B cell (primary cell): ENCODE measurements at regions not wholly inside any gene's neighbourhood (a gene's known extent, or its start where the extent isn't known, plus 50 kb on each side); places are given as distances from the start of the nearest gene placed in this dataset.
"Not testable (repeated sequence)": the region's sequence is repeated elsewhere in the genome, so short reads cannot be mapped to it uniquely, and the experiment has no call there.

ENCODE experiments used
- ATAC-seq: fragments of 200-7000 bp; cut with Tn5 transposase; one replicate; pipeline ENCODE4 v1.10.0; 2021; ENCODE audit warnings: low read depth, mild to moderate bottlenecking, moderate number of reproducible peaks, moderate library complexity
- CTCF ChIA-PET: fragments of 350-600 bp; sonication (Branson Sonifier 250); formaldehyde crosslinking; loops from one replicate; lab custom pipeline; 2021; ENCODE audit warnings: antibody characterized with exemption, inconsistent platforms; lab: Charles Lee
- POLR2A ChIA-PET: fragments of 350-600 bp; sonication (Branson Sonifier 250); formaldehyde crosslinking; loops from one replicate; lab custom pipeline; 2021; ENCODE audit warnings: antibody characterized with exemption; lab: Charles Lee
- DNase-seq: peaks from one replicate; pipeline ENCODE4 v3.0.0; 2013
- H2AFZ ChIP-seq: 2 replicates; pipeline ENCODE4 v1.6.1; 2012; ENCODE audit warnings: mild to moderate bottlenecking, low read depth, low read length; ENCODE audit not compliant: insufficient read depth, poor library complexity, severe bottlenecking
- H3K27ac ChIP-seq, 2 donors: 1 replicate in 1 of 2; 2 replicates in 1 of 2; pipeline ENCODE4 v1.5.1; 2012 to 2013; ENCODE audit warnings: low read length in 2 of 2, mild to moderate bottlenecking in 2 of 2, moderate library complexity in 1 of 2
- H3K27me3 ChIP-seq, 4 experiments: fragments of 200-600 bp in 1 of 4; sonication (generic) in 1 of 4; replicated peaks in 1 of 4; 1 replicate in 2 of 4; 2 replicates in 2 of 4; pipeline versions ENCODE4 v1.6.1 to v1.7.0; 2013 to 2016; ENCODE audit warnings: low read length in 3 of 4, mild to moderate bottlenecking in 2 of 4, mixed read lengths in 1 of 4, moderate library complexity in 1 of 4; ENCODE audit not compliant: insufficient read depth in 4 of 4, control insufficient read depth in 3 of 4; ENCODE audit errors: control extremely low read depth in 1 of 4
- H3K36me3 ChIP-seq, 2 experiments: replicated peaks in 1 of 2; 1 replicate in 1 of 2; 2 replicates in 1 of 2; pipeline versions ENCODE4 v1.6.1 to v1.7.1; 2013; ENCODE audit warnings: low read length in 1 of 2; ENCODE audit not compliant: insufficient read depth in 2 of 2, control insufficient read depth in 1 of 2; ENCODE audit errors: control extremely low read depth in 1 of 2, extremely low read depth in 1 of 2
- H3K4me1 ChIP-seq, 2 donors: fragments of 200-600 bp in 1 of 2; sonication (generic) in 1 of 2; 1 replicate in 1 of 2; 2 replicates in 1 of 2; pipeline versions ENCODE4 v1.5.1 to v1.6.1; 2013 to 2017; ENCODE audit warnings: low read length in 2 of 2; ENCODE audit not compliant: control insufficient read depth in 2 of 2, insufficient read depth in 2 of 2
- H3K4me2 ChIP-seq: replicated peaks from 2 replicates; pipeline ENCODE3; 2012; ENCODE audit warnings: mild to moderate bottlenecking, low read depth, low read length; ENCODE audit not compliant: poor library complexity, severe bottlenecking
- H3K4me3 ChIP-seq, 5 experiments: fragments of 200-600 bp in 1 of 5; sonication (generic) in 1 of 5; 1 replicate in 3 of 5; 2 replicates in 2 of 5; pipeline versions ENCODE4 v1.5.1 to v1.7.0; 2011 to 2016; ENCODE audit warnings: low read length in 4 of 5, mild to moderate bottlenecking in 4 of 5, low read depth in 2 of 5, control low read depth in 1 of 5, moderate library complexity in 1 of 5; ENCODE audit not compliant: insufficient read depth in 1 of 5; ENCODE audit errors: control extremely low read depth in 1 of 5, extremely low read depth in 1 of 5
- H3K79me2 ChIP-seq: fragments of 200-600 bp; sonication (generic); one replicate; pipeline ENCODE4 v1.6.0; 2016; ENCODE audit warnings: low read length; ENCODE audit not compliant: control insufficient read depth, insufficient read depth
- H3K9ac ChIP-seq: fragments of 200-600 bp; sonication (generic); 2 replicates; pipeline ENCODE4 v1.6.1; 2017; ENCODE audit warnings: mild to moderate bottlenecking, low read length, moderate library complexity
- H3K9me3 ChIP-seq, 3 donors: one replicate each; pipeline versions ENCODE4 v1.6.1 to v1.7.1; 2013; ENCODE audit warnings: low read length in 2 of 3; ENCODE audit not compliant: control insufficient read depth in 2 of 3, insufficient read depth in 1 of 3; ENCODE audit errors: control extremely low read depth in 1 of 3
- H4K20me1 ChIP-seq: 2 replicates; pipeline ENCODE4 v1.6.0; 2012; ENCODE audit warnings: mild to moderate bottlenecking, low read length; ENCODE audit not compliant: insufficient read depth, control insufficient read depth, poor library complexity, severe bottlenecking
- H3K27ac Mint-ChIP-seq: one replicate; pipeline ENCODE4 v1.8.0; 2021; ENCODE audit warnings: mixed read lengths
- H3K27me3 Mint-ChIP-seq: one replicate; pipeline ENCODE4 v1.8.0; 2021; ENCODE audit warnings: mixed read lengths
- H3K4me1 Mint-ChIP-seq: one replicate; pipeline ENCODE4 v1.8.0; 2021; ENCODE audit warnings: mixed read lengths
- H3K4me3 Mint-ChIP-seq: one replicate; pipeline ENCODE4 v1.8.0; 2021; ENCODE audit warnings: mixed read lengths
- H3K9me3 Mint-ChIP-seq: one replicate; pipeline ENCODE4 v1.8.0; 2022; ENCODE audit warnings: mixed read lengths; ENCODE audit not compliant: insufficient read depth
- EZH2 ChIP-seq: IDR thresholded peaks from 2 replicates; pipeline ENCODE4 v1.6.1; 2012; ENCODE audit warnings: borderline replicate concordance, low read depth, mild to moderate bottlenecking, moderate library complexity, low read length; ENCODE audit not compliant: insufficient read depth, poor library complexity, severe bottlenecking
- WGBS: methylation state at CpG from one replicate; pipeline ENCODE4 v1.1.5; 2013; ENCODE audit warnings: missing lambda C conversion rate; ENCODE audit not compliant: insufficient coverage; 5-methylcytosine and 5-hydroxymethylcytosine counted together
- intact Hi-C: fragments of 100-400 bp; cut with micrococcal nuclease; formaldehyde crosslinking; loops from one replicate; pipeline ENCODE4 v1.10.0; 2022
- TF ChIP-seq, protein P1 (sequence below): fragments of 200-600 bp; IDR thresholded peaks from one replicate; pipeline ENCODE4 v1.8.0; 2022; ENCODE audit warnings: antibody characterized with exemption, mild to moderate bottlenecking

DNA sequence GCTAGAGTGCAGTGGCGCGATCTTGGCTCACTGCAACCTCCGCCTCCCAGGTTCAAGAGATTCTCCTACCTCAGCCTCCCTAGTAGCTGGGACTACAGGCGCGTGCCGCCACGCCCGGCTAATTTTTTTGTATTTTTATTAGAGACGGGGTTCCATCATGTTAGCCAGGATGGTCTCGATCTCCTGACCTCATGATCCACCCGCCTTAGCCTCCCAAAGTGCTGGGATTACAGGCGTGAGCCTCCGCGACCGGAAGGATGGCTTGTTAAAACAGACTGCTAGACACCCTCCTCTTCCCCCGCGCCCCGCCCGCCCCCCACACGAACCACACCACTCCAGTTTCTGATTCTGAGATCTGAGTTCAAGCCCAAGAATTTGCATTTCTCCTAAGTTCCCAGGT lies 71.2 kb upstream of the ZNF184 start:
- Mint-ChIP-seq H3K4me1 (peaks cover 12% of the 10 kb centered on the region), H3K27me3 (peaks cover 83% of the 10 kb centered on the region)
- CTCF ChIA-PET, result interaction anchor here (2.7 kb wide), 1 partner anchor 232 kb away, joined by 6 read pairs; the partner anchor contains the start of gene POM121L2
- H3K79me2 ChIP-seq, H4K20me1 ChIP-seq, H3K9ac ChIP-seq, H3K27ac ChIP-seq, H3K9me3 Mint-ChIP-seq, H3K4me3 Mint-ChIP-seq, H3K4me2 ChIP-seq, ATAC-seq, H3K27ac Mint-ChIP-seq, H2AFZ ChIP-seq, H3K36me3 ChIP-seq, H3K4me3 ChIP-seq, intact Hi-C loops, POLR2A ChIA-PET, DNase-seq: not testable (repeated sequence)
- WGBS, result 23% methylated on average over 7 of the region's 20 CpGs
- Histone ChIP-seq H3K27me3 (peaks cover 0 to 82% (median 68%) of the 10 kb centered on the region in 4 experiments), H3K9me3 (peaks cover 5 to 49% (median 14%) of the 10 kb centered on the region in 3 donors), H3K4me1 (peaks cover 11 to 13% of the 10 kb centered on the region in 2 donors)

DNA sequence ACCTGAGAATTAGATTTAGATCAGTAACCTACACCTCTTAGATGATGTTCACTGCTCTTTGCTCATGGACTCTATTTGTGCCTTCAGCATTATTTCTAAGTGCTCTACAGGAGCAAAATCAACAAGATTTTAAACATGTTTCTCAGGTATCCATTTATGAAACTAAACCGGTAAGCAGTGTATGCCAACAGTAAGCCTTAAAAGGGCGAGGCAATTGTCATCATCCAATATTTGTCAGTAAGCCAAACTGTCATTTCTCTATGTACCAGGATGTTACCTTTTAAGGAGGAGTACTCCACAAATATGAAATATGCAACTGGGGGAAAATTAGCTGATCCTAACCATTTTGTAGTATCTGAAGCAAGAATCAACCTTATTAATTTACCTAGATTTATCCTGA lies 69.6 kb upstream of the ZNF184 start:
- no peak overlapping the region for H3K4me3 Mint-ChIP-seq
- peaks cover 0 to 79% (median 63%) of the 10 kb centered on the region in 4 experiments for H3K27me3 ChIP-seq
- H3K4me1 Mint-ChIP-seq, result peaks cover 12% of the 10 kb centered on the region
- peaks cover 8% of the 10 kb centered on the region for H3K9me3 Mint-ChIP-seq
- TF ChIP-seq, protein P1, sequence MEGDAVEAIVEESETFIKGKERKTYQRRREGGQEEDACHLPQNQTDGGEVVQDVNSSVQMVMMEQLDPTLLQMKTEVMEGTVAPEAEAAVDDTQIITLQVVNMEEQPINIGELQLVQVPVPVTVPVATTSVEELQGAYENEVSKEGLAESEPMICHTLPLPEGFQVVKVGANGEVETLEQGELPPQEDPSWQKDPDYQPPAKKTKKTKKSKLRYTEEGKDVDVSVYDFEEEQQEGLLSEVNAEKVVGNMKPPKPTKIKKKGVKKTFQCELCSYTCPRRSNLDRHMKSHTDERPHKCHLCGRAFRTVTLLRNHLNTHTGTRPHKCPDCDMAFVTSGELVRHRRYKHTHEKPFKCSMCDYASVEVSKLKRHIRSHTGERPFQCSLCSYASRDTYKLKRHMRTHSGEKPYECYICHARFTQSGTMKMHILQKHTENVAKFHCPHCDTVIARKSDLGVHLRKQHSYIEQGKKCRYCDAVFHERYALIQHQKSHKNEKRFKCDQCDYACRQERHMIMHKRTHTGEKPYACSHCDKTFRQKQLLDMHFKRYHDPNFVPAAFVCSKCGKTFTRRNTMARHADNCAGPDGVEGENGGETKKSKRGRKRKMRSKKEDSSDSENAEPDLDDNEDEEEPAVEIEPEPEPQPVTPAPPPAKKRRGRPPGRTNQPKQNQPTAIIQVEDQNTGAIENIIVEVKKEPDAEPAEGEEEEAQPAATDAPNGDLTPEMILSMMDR, result no peak
- no peak for TF ChIP-seq EZH2
- no peaks in the 10 kb centered on the region for H3K36me3 ChIP-seq
- peaks cover 11% of the 10 kb centered on the region in 2 donors for H3K4me1 ChIP-seq
- ATAC-seq (no peak), DNase-seq (no peak)
- 100% methylated on average over 1 of the region's 2 CpGs for WGBS
- POLR2A ChIA-PET, result no interaction called here
- no peak overlapping the region for H3K4me3 ChIP-seq
- H2AFZ ChIP-seq, result no peak overlapping the region
- peaks cover 5 to 41% (median 11%) of the 10 kb centered on the region in 3 donors for H3K9me3 ChIP-seq
- H3K79me2 ChIP-seq, result no peaks in the 10 kb centered on the region
- H3K27me3 Mint-ChIP-seq, result peaks cover 81% of the 10 kb centered on the region
- no peak overlapping the region for H3K9ac ChIP-seq
- CTCF ChIA-PET, result no interaction called here
- H3K4me2 ChIP-seq, result no peak overlapping the region
- H3K27ac ChIP-seq, result no peak overlapping the region
- no peak overlapping the region for H3K27ac Mint-ChIP-seq
- H4K20me1 ChIP-seq, result no peaks in the 10 kb centered on the region
- intact Hi-C loops, result no loop called here
